Progenitor cell of endocrine pancreas (in vitro differentiated cells): ENCODE measurements at regions not wholly inside any gene's neighbourhood (a gene's known extent, or its start where the extent isn't known, plus 50 kb on each side); places are given as distances from the start of the nearest gene placed in this dataset.

Experiments
- DNase-seq: peaks from one replicate; pipeline ENCODE4 v3.0.0; 2021; ENCODE audit warnings: low spot score; ENCODE audit not compliant: unreplicated experiment
- H3K27ac Mint-ChIP-seq: 2 replicates; pipeline ENCODE4 v1.8.0; 2021; ENCODE audit warnings: mild to moderate bottlenecking, moderate library complexity, mixed read lengths
- H3K27me3 Mint-ChIP-seq: 2 replicates; pipeline ENCODE4 v1.8.0; 2021; ENCODE audit warnings: mixed read lengths
- H3K36me3 Mint-ChIP-seq: 2 replicates; pipeline ENCODE4 v1.8.0; 2022; ENCODE audit warnings: mixed read lengths; ENCODE audit not compliant: insufficient read depth
- H3K4me1 Mint-ChIP-seq: 2 replicates; pipeline ENCODE4 v1.8.0; 2021; ENCODE audit warnings: low read depth, mixed read lengths
- H3K4me3 Mint-ChIP-seq: 2 replicates; pipeline ENCODE4 v1.8.0; 2021; ENCODE audit warnings: low read depth, mild to moderate bottlenecking, moderate library complexity, mixed read lengths
- H3K9me3 Mint-ChIP-seq: 2 replicates; pipeline ENCODE4 v1.8.0; 2021; ENCODE audit warnings: low read depth, mixed read lengths
- CTCF ChIP-seq: fragments of 200-600 bp; sonication (generic); IDR thresholded peaks from one replicate; pipeline ENCODE4 v1.5.0; 2021; ENCODE audit warnings: antibody characterized with exemption, mild to moderate bottlenecking; ENCODE audit not compliant: unreplicated experiment

- H3K4me1 Mint-ChIP-seq = peaks cover 3% of the 10 kb centered on the region
- H3K27ac Mint-ChIP-seq = no peak overlapping the region
- no peak for TF ChIP-seq CTCF
- H3K27me3 Mint-ChIP-seq = peaks cover 3% of the 10 kb centered on the region
- DNase-seq = no peak
- no peak overlapping the region for H3K4me3 Mint-ChIP-seq
- H3K9me3 Mint-ChIP-seq = no peaks in the 10 kb centered on the region
- H3K36me3 Mint-ChIP-seq = no peaks in the 10 kb centered on the region
These were observed 153.8 kb downstream of the PLPP3 start for GRCh38 chr1:56425494-56426037.

- TF ChIP-seq CTCF = no peak
- no peaks in the 10 kb centered on the region for H3K36me3 Mint-ChIP-seq
- no peak overlapping the region for H3K4me3 Mint-ChIP-seq
- H3K27ac Mint-ChIP-seq = no peak overlapping the region
- DNase-seq = no peak
- no peaks in the 10 kb centered on the region for H3K27me3 Mint-ChIP-seq
- H3K9me3 Mint-ChIP-seq = no peaks in the 10 kb centered on the region
- peaks cover 1% of the 10 kb centered on the region for H3K4me1 Mint-ChIP-seq
These were observed 154.4 kb downstream of the PLPP3 start for GRCh38 chr1:56424744-56425493.

GRCh38 chr1:56423716-56424115 lies 155.6 kb downstream of the PLPP3 start:
- no peaks in the 10 kb centered on the region for H3K27me3 Mint-ChIP-seq
- peaks cover 3% of the 10 kb centered on the region for H3K4me1 Mint-ChIP-seq
- H3K9me3 Mint-ChIP-seq = no peaks in the 10 kb centered on the region
- TF ChIP-seq CTCF = no peak
- H3K36me3 Mint-ChIP-seq = no peaks in the 10 kb centered on the region
- DNase-seq = no peak
- H3K4me3 Mint-ChIP-seq = no peak overlapping the region
- H3K27ac Mint-ChIP-seq = no peak overlapping the region

- DNase-seq = no peak
- Mint-ChIP-seq H3K36me3 (no peaks in the 10 kb centered on the region), H3K4me3 (no peak overlapping the region), H3K27ac (no peak overlapping the region), H3K4me1 (peaks cover 42% of the 10 kb centered on the region), H3K27me3 (no peaks in the 10 kb centered on the region), H3K9me3 (no peaks in the 10 kb centered on the region)
- TF ChIP-seq CTCF = no peak
These were observed 161.2 kb downstream of the PLPP3 start for GRCh38 chr1:56418151-56418631.

GRCh38 chr1:56417646-56418045 lies 161.7 kb downstream of the PLPP3 start:
- H3K27me3 Mint-ChIP-seq = no peaks in the 10 kb centered on the region
- no peak for TF ChIP-seq CTCF
- H3K9me3 Mint-ChIP-seq = no peaks in the 10 kb centered on the region
- H3K4me3 Mint-ChIP-seq = no peak overlapping the region
- no peak for DNase-seq
- H3K27ac Mint-ChIP-seq = no peak overlapping the region
- no peaks in the 10 kb centered on the region for H3K36me3 Mint-ChIP-seq
- peaks cover 43% of the 10 kb centered on the region for H3K4me1 Mint-ChIP-seq
